Stimulated activated CD8-positive, alpha-beta memory T cell treated with anti-CD3 and anti-CD28 coated beads, Interleukin-15, amount 100 ng/mL, for 48 hours (primary cell): ENCODE measurements at regions not wholly inside any gene's neighbourhood (a gene's known extent, or its start where the extent isn't known, plus 50 kb on each side); places are given as distances from the start of the nearest gene placed in this dataset.
"Not testable (repeated sequence)": the region's sequence is repeated elsewhere in the genome, so short reads cannot be mapped to it uniquely, and the experiment has no call there.

ENCODE experiments used
- DNase-seq, 2 donors: peaks; one replicate each; pipeline ENCODE4 v3.0.0-alpha.2; 2020; ENCODE audit warnings: low read depth in 2 of 2

DNA sequence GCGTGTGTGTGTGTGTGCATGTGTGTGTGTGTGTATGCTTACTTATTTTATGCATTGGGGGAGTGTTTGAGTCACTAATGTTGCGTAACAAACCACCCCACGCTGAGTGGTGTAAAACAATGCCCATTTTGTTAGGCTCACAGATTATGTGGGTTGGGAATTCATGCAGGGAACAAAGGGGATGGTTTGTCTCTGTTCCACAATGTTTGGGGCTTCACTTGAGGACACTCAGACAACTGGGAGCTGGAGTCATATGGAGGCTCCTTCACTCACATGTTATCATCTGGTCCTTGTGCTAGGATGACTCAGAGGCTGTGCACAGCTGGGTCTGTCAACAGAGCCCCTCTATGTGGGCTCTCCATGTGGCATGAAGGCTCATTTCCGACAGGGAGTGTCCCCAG, 51.3 kb upstream of the LARGE1 start:
- no peak for DNase-seq

DNA sequence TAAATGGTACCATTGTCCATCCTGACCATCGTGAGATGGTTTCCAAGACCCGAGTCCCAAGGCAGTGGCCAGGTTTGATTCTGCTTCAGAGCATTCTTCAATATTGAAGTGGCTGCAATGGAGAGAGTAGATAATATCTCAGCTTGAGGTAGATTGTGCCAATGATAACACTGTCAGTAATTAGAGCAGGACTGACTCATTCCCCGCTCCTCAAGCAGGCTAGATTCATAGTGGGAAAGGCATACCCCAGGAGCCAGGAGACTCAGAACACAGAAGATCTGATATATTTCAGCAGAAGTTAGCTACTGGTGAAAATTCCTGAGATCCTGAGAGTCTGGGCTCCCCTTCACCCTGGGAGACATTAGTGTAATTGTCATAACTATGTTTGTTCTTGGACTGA, 55.6 kb upstream of the LARGE1 start:
- no peak for DNase-seq

DNA sequence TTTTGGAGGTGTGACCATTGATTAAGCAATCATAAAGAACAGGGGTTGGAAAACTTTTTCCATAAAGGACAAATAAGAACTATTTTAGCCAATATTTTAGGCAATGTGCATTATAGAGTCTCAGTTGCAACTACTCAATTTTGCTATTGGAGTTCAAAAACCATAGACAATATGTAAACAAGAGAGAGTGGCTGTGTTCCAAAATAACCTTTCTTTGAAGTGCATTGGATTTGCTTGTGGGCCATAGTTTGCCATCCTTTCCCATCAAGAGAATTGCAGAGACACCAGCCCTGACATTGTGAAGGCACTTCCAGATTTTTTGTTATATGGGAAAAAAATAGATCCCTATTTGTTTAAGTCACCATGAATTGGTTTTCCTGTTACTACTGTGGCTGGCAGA, 63.3 kb upstream of the LARGE1 start:
- DNase-seq: no peak

DNA sequence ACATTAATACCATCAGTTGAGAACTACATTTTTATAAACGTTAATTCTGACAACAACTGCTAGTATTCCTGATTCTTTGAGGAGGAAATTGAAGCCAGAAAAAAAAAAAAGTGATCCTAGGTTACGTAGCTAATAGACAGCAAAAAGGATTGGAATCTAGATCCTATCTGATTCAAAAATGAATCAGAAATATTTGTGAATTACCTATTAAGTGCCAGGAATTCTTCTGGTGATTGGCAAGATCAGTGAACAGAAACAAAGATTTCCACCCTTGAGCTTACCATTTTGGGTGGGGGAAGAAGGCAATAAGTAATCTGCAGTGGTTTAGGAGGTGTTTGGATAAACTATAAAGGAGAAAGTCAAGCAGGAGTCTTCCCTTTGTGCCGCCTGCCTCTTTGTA, 63.9 kb upstream of the LARGE1 start:
- no peak for DNase-seq

DNA sequence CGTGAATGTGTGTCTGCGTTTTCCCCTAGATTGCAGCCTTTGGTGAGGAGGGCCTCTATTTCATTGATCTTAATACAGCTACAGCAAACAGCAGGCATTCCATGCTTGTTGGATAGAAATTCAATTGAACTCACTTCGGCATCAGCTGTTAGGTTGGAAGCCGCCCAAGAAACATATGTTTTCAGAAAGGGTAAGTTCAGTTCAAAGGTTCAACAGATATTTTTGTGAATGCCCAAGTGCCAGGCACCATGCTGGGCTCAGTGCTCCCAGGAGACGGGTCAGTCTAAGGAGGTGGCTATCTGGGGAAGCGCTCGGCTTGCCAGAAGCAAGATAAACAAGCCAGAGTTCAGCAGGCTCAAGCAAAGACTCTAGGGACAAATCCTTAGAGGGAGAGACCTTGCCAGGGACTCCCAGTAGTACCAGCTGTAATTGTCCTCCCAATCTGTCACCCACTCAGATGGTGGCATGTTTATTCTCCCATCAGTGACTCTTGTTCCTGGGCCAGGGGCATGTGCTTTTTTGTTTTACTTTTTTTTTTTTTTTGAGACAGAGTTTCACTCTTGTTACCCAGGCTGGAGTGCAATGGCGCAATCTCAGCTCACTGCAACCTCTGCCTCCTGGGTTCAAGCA, 64.5 kb upstream of the LARGE1 start:
- DNase-seq: no peak

DNA sequence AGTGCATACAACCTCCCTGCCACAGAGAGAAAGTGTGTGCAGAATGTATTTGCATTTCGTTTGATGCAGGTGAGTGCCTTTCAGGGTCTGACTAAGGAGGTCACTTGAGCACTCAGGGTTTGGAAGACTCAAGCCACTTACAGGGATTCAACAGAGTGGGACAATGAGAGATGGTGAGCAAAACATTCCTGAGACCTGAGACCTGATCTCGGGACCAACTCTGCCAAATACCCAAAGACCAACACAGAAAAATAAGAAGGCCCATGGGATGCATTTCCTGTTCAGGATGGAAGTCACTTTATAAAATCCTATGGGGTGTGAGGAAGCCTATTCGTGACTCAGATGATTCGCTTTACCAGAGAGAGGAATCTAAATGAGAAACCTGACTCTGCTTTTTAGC, 65.2 kb upstream of the LARGE1 start:
- no peak for DNase-seq

DNA sequence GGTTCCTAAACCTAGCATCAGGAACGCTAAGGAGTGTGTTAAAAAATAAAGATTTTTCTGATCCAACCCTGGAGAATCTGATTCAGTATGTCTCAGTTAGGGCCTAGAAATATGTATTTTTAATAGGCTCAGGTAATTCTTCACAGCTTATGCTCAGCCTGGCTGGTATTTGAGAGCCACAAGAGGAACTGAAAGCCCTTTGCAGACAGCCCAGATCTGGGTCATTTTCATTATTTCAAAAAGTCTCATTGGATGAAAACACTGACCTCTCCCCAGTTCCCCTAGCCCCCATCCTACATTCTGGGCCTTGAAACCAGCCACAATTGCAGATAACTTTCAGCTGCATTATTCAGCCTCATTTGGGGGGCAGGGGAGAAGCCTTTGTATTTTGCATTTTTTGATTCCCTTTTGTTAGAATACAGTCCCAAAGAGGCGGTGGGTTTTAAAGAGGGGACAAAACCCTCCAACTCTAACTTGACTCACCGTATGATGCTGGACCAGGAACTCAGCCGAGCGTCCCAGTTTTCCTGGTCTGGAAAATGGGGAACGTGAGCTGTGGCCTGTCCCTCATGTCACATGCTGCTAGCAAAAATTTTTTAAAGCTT, 66.0 kb upstream of the LARGE1 start:
- no peak for DNase-seq

DNA sequence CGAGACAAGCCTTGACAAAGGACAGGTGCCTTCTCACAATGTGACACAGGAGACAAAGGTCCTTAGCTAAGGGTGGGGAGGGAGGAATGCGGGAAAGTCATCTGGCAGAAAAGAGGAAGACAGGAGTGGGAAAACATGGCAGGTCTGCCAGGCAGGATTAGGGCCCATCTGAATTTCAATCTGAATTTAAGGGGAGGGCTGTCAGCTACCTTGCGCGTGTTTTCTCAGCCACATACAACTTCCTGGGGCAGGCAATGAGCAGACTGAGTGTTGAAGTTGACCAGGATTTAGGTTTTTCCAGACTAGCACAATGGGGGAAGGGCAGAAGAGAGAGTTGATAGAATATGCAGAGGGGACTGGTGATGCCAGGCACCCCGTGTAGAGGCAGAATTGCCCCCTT, 66.7 kb upstream of the LARGE1 start:
- DNase-seq: no peak

DNA sequence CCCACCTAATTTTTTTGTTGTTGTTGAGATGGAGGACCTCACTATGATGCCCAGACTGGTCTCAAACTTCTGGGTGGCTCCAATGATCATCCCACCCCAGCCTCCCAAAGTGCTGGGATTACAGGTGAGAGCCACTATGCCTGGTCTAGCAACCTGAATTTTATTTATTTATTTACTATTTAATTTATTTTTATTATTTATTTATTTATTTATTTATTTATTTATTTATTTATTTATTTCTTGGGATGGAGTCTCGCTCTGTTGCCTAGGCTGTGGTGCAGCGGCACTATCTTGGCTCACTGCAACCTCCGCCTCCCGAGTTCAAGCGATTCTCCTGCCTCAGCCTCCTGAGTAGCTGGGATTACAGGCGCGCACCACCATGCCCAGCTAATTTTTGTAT, 69.0 kb upstream of the LARGE1 start:
- DNase-seq: not testable (repeated sequence)

DNA sequence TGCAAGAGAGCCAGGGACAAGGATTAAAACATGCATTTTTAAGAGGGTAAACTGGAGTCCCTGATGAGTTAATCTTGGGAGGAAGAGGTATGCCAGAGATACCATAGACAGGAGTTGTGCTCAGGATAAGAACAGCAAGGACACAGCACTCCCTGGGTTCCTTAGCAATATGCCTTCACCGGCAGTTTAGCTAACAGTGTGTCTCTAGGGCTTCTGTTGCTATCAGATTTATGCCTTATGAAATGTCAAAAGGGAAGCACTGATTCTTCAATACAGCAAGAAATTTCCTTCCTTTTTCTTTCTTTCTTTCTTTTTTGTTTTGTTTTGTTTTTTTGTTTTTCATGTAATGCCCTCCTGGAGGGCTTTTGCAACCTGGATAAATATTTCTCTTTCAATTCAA, 71.3 kb upstream of the LARGE1 start:
- DNase-seq: no peak

DNA sequence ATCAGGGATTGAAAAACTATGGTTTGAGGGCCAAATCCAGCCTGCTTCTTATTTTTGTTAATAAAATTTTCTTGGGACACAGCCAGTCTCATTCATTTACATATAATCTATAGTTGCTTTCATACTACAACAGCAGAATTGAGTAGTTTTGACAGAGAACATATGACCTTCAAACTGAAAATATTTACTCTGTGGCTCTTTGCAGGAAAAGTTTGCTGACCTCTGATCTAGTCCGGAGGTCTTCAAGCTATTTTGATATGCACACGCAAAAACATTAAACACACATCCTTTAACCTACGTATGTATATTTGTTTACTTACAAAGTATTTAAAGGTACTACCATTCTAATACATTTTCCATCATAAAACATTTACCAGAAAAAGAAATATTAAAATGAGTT, 76.5 kb upstream of the LARGE1 start:
- no peak for DNase-seq

DNA sequence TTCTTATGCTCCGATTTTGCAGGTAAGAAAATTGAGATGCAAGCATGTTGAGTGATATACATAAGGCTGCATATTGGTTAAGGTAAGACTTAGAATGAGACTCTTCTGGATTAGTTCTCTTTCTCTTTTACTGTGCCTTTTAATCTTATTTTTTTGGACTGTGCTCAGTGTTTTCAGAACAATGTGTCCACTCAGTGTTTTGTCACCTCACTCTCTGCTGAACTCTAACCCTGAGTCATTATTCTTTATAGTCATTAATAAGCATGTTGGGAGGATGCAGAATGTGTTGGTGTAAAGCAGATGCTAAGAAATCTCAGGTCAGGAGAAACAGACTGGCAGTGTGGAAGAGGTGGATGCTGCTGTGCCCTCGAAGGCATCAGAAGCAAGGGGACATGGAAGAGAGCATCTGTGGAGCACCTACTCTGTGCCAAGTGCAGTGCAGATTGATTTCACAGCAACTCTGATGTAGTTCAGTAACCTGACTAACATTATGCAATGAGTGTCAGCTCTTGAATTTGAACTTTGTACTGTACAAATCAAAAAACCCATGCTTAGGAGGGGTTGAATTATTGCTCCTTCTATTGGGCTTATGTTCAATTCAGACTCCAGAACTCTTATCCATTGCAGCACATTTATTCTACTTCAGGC, 80.7 kb upstream of the LARGE1 start:
- DNase-seq: no peak

DNA sequence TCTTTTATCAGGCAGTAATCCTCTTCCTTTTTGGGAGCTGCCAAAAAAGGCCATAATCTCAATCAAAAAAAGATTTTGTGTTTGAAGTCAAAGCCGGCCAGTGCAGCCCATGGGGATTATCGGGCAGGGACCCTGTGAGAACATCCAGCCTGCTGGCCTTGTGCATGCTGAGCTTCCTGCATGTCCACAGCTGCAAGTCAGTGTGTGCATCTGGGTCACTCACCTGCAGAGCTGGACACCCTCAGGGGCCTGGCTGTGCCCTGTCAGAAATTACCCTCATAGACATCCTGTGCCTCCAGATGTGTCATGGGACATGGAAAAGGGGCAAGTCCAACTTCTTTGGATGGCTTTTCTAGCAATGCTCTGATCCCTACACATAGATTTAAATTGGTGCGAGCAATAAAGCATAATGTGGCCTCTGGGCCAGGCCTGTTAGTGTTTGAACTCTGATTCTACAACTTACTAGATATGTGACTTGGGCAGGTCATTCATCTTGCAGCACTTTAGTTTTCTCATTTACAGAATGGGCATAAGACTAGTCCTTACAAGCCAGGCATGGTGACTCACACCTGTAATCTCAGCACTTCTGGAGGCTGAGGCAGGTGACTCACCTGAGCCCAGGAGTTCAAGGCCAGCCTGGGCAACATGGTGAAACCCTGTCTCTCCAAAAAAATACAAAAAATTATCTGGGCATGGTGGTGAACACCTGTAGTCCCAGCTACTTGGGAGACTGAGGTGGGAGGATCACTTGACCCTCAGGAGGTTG, 81.6 kb upstream of the LARGE1 start:
- DNase-seq: no peak

DNA sequence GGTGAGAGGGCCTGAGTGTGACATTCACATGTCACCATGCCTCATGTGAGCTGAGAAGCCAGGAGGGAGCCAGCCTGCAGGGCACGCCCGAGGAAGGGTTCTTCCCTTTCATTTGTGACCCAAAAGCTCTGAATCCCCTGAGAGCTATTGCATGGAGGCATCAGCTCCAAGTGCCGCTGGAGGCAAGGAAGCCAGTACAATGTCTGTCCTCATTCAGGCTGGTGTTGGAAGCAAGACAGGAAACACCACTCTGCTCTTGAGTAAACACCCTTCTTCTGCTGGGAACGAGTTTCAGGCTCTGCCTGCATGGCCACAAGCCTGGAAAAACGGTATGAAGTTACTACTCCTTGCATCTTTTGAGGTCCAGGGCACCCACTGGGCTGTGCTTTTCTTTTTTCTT, 83.8 kb upstream of the LARGE1 start:
- DNase-seq: no peak

DNA sequence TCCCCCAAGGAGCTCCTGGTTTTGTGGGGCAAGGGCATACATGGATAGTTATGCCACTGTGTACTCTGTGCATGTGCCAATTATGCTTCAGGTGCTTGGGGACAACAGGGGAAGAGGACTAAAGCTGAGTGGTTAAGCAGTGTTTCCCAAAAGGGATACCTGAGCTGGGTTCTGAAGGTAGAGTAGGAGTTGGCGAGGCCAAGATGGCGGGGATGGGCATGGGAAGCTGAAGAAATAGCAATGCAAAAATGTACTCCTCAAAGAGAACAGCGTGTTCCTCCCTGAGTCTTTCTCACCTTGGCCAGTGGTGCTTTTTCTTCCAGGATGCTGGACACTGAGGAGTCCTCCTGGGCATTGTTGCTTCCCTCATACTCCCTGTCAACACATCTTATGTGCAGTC, 90.0 kb upstream of the LARGE1 start:
- DNase-seq: no peak

DNA sequence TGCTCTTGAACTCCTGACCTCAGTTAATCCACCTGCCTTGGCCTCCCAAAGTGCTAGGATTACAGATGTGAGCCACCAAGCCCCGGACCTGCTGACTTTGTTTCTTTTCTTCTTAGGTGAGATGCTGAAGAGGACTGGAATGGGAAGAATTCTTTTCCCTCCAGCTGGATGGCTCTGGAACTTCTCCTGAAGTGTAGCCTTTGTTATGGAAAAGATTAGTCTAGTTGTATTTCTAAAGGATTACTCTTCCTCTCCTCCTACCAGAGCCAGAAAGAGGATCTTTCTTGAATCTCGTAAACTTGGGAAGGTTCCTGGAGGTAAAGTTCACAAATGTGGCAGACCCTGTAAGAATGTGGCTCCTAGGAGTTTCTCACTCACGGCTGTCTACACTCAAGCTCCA, 95.4 kb upstream of the LARGE1 start:
- DNase-seq: no peak

DNA sequence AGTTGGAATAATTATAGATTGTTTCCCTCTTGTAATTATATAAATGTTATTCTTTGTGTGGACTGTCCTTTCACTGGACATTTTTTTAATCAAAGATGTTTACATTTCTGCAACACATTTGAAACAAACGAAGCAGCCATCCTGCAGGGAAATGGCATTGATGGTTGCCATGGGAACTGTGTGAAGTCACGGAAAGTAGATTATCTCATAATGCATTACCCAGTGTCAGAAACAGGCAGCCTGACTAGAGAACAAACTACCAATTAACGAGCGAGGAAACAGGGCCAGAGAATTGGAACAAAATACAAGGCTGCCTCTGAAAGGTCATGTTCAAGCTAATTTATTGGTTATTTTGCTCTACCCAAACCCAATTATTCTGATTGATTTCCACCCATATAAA, 96.9 kb upstream of the LARGE1 start:
- DNase-seq: no peak

DNA sequence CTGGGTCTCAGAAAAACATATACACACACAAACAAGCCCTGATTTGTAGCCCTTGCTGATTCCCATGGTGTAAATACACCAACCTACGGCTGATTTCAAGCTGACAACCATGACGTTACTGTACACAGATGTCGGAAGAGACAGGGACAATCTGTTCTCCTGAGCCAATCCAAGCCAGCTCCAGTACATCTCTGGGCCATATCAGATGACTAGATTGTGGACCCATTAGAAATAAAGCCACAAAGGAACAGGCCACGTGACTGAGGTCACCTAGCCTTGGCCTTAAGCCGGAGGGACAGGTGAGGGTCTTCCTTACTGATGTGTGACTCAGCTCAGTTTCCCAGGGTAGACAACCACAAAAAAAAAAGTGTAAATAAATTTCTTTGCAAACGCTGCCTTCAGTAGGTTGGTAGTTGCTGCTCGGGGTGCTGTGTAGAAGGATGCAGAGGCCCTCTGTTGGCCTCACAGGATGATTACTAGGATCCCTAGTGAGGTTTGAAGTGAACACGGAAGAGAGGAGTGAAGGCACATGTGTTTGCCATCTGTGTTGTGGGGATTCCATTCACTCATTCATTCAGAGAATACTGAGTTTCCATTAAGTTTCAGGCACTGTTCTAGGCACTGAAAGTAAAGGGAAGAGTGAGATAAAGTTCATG, 99.0 kb upstream of the LARGE1 start:
- no peak for DNase-seq

DNA sequence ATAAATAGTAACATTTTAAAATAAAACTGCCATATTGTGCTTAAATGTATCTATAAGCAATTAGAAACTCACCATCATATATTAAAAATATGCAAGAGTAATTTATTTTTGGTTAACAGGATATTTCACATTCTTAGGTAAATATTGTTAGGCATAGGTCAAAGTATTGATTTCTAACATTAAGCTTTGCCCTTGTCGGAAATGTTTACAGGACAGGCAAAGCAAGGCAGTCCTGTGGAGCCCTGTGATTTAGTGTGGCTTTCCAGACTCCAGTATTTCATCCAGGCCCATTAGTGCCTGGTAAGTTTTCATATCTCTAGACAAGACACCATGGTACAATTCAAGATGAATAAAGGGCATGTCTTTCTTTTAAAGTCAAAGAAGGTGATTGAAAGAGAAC, 114.9 kb upstream of the LARGE1 start:
- no peak for DNase-seq

DNA sequence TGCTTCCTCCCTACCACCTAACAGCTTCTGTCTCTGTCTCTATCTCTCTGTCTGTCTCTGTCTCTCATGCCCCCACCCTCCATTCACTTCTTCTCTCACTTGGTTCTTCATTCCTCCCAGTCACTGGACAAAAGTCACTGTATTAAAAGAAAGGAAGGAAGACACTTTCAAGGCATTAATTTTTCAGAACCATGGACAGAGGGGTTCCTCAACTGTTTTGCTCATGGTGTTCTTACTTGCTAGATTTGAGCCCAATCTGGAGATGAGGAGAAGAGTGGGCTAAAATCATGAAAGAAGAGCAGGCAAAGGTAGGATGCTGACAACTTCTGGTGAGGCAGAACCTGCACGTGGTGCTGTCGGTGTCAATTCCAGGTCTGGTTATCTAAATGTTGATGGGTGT, 116.7 kb upstream of the LARGE1 start:
- DNase-seq: no peak

DNA sequence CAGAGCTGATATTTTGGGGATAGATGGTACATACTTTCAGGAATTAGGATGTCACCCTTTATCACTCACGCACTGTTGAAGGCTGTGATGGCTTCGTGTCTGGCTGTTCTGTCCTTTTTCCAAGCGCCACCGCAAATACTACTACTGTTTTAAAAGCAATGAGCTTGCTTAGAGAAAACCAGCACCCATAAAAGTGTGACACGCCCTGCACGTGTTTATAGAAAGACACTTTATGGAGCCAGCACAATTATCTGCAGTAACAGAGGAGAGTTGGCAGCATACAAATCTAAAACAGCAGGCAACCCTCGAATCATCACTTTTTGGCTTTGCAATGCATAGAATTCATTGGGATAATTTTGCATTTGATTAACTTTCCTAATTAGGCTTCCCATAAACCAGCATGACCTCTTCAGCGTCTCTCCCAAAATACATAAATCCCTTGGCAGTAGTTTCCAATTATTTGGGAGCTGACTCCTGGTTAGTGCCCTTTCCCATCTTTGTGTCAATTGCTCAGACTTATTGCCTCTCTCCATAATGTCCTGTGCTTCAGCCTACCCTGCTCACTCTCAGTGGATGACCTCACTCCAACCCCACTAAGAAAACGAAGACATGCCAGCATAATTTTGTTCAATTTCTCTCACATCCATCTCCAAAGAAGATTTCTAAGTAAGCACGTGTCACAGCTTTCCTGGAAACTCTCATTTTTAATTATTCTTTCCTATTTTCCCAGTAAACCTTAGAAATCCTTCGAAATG, 118.7 kb upstream of the LARGE1 start:
- no peak for DNase-seq

DNA sequence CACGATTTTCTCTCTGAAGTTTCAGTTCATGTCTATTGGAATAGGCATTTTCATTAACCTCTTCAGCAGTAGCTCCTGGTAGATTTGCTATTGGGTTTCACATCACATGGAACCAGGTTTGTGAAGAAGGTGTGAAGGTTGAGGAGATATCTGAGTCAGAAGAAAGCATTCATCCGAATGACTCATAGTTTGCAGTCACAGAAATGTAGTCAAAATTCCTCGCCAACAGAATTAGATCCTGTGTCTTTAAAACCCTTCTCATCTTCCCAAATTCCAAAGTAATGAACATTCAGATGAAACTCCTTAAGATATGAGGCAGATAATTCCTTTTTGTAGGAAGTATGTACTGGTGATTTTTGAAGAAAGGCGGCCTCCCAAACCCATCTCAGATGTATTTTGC, 125.0 kb upstream of the LARGE1 start:
- no peak for DNase-seq
